ENCODE measurements at regions not wholly inside any gene's neighbourhood (a gene's known extent, or its start where the extent isn't known, plus 50 kb on each side); places are given as distances from the start of the nearest gene placed in this dataset.

GRCh38 chr22:22995166-22995565 is 75.2 kb upstream of the GNAZ start:
- ATAC-seq (no peak), DNase-seq (no peak)
- Mint-ChIP-seq H3K27ac (no peak overlapping the region), H3K4me3 (no peak overlapping the region), H3K27me3 (ENCODE audit: low read depth in 2 of 2) (peaks cover 13 to 46% of the 10 kb centered on the region in 2 donors), H3K4me1 (no peaks in the 10 kb centered on the region), H3K9me3 (peaks cover 11 to 18% of the 10 kb centered on the region in 2 donors), H3K36me3 (peaks cover 41% of the 10 kb centered on the region)
- Histone ChIP-seq H3K27ac (ENCODE audit: low read length) (no peak overlapping the region), H3K4me1 (ENCODE audit: control insufficient read depth, insufficient read depth, low read length) (no peaks in the 10 kb centered on the region), H3K4me3 (ENCODE audit: low read length) (no peak overlapping the region), H3K36me3 (ENCODE audit: control insufficient read depth, insufficient read depth, low read length) (no peaks in the 10 kb centered on the region), H3K9me3 (ENCODE audit: control insufficient read depth, insufficient read depth, low read length) (peaks cover 4% of the 10 kb centered on the region), H3K27me3 (ENCODE audit: control insufficient read depth, insufficient read depth, low read length) (peaks cover 5% of the 10 kb centered on the region)
- no peak for TF ChIP-seq CTCF (IDR thresholded peaks at IDR 0.05)
- WGBS (ENCODE audit: insufficient coverage) = 62% methylated on average over 2 of the region's 3 CpGs
- intact Hi-C loops (cut with micrococcal nuclease) = no loop called here

- 96% methylated on average over 2 of the region's 2 CpGs for WGBS (ENCODE audit: insufficient coverage)
- TF ChIP-seq CTCF (IDR thresholded peaks at IDR 0.05) = no peak
- peaks cover 41% of the 10 kb centered on the region for H3K36me3 Mint-ChIP-seq
- Histone ChIP-seq H3K36me3 (ENCODE audit: control insufficient read depth, insufficient read depth, low read length) (no peaks in the 10 kb centered on the region), H3K27ac (ENCODE audit: low read length) (no peak overlapping the region), H3K27me3 (ENCODE audit: control insufficient read depth, insufficient read depth, low read length) (peaks cover 5% of the 10 kb centered on the region), H3K4me1 (ENCODE audit: control insufficient read depth, insufficient read depth, low read length) (no peaks in the 10 kb centered on the region), H3K4me3 (ENCODE audit: low read length) (no peak overlapping the region), H3K9me3 (ENCODE audit: control insufficient read depth, insufficient read depth, low read length) (peaks cover 4% of the 10 kb centered on the region)
- H3K27me3 Mint-ChIP-seq (ENCODE audit: low read depth in 2 of 2) = peaks cover 18 to 56% of the 10 kb centered on the region in 2 donors
- no peaks in the 10 kb centered on the region for H3K4me1 Mint-ChIP-seq
- H3K9me3 Mint-ChIP-seq = peaks cover 11 to 18% of the 10 kb centered on the region in 2 donors
- intact Hi-C loops (cut with micrococcal nuclease) = no loop called here
- no peak overlapping the region for H3K4me3 Mint-ChIP-seq
- no peak for DNase-seq
- no peak for ATAC-seq
- H3K27ac Mint-ChIP-seq = no peak overlapping the region
These were observed 73.6 kb upstream of the GNAZ start for GRCh38 chr22:22996511-22997261.

GRCh38 chr22:22997262-22997898 is 72.9 kb upstream of the GNAZ start:
- Histone ChIP-seq H3K9me3 (ENCODE audit: control insufficient read depth, insufficient read depth, low read length) (peaks cover 4% of the 10 kb centered on the region), H3K4me3 (ENCODE audit: low read length) (no peak overlapping the region), H3K36me3 (ENCODE audit: control insufficient read depth, insufficient read depth, low read length) (no peaks in the 10 kb centered on the region), H3K27ac (ENCODE audit: low read length) (no peak overlapping the region), H3K27me3 (ENCODE audit: control insufficient read depth, insufficient read depth, low read length) (peaks cover 5% of the 10 kb centered on the region), H3K4me1 (ENCODE audit: control insufficient read depth, insufficient read depth, low read length) (no peaks in the 10 kb centered on the region)
- Mint-ChIP-seq H3K36me3 (peaks cover 41% of the 10 kb centered on the region), H3K9me3 (peaks cover 11 to 18% of the 10 kb centered on the region in 2 donors), H3K27ac (no peak overlapping the region), H3K4me3 (no peak overlapping the region), H3K4me1 (no peaks in the 10 kb centered on the region), H3K27me3 (ENCODE audit: low read depth in 2 of 2) (peaks cover 18 to 62% of the 10 kb centered on the region in 2 donors)
- intact Hi-C loops (cut with micrococcal nuclease) = no loop called here
- TF ChIP-seq CTCF (IDR thresholded peaks at IDR 0.05) = no peak
- ATAC-seq (no peak), DNase-seq (no peak)

Data from natural killer cell (primary cell).